MM.1S (cell line): ENCODE measurements at regions not wholly inside any gene's neighbourhood (a gene's known extent, or its start where the extent isn't known, plus 50 kb on each side); places are given as distances from the start of the nearest gene placed in this dataset.

ENCODE experiments used
- CTCF ChIP-seq: fragments of 300-600 bp; sonication (generic); IDR thresholded peaks from 2 replicates; pipeline ENCODE4 v1.5.1; 2016; ENCODE audit warnings: antibody characterized with exemption, low read length, mixed read lengths
- EZH2 ChIP-seq: fragments of 300-600 bp; sonication (generic); optimal IDR thresholded peaks from 2 replicates; pipeline ENCODE3; 2017; ENCODE audit warnings: low read depth, mild to moderate bottlenecking, antibody characterized with exemption, low read length, mixed read lengths
- EZH2phosphoT487 ChIP-seq: fragments of 300-600 bp; sonication (generic); IDR thresholded peaks from 2 replicates; pipeline ENCODE4 v1.6.1; 2018; ENCODE audit warnings: antibody characterized with exemption, low read length

GRCh38 chr22:22431271-22432220 is 77.0 kb downstream of the ZNF280B start:
- TF ChIP-seq CTCF (peak; percentile 66), EZH2 (no peak), EZH2phosphoT487 (no peak)
